ENCODE measurements at regions not wholly inside any gene's neighbourhood (a gene's known extent, or its start where the extent isn't known, plus 50 kb on each side); places are given as distances from the start of the nearest gene placed in this dataset.

DNA sequence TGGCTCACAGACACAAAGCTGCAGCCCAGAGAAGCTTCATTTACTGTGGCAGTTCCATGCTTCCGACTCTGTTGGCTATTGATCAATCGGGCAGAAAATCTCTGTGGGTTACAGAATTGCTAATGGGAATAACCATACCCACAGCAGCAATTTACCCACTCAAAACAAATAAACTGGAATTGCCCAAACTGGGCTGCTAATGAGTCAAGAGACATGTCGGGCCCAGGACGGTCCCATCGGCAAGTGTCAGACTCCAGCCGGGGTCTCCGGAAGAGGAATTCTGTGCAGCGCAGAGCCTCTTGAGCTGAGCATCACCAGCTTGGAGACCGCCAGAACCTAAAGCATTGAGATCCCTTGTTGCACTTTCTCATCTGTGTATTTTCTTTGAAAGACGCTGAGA, 67.8 kb downstream of the TMEM18 start (continued):
- no peak for TF ChIP-seq KDM1A (IDR thresholded peaks at IDR 0.05; ENCODE audit: borderline replicate concordance)
- TF ChIP-seq POU2F2 (IDR thresholded peaks at IDR 0.05; ENCODE audit: borderline replicate concordance, low read depth, low read length), result no peak
- TF ChIP-seq EZH2 (IDR thresholded peaks at IDR 0.05; ENCODE audit: borderline replicate concordance, control insufficient read depth, low read depth, low read length), result no peak

- H3K9me3 ChIP-seq (replicated peaks; ENCODE audit: control insufficient read depth, insufficient read depth, low read length), result no peaks in the 10 kb centered on the region; the same call in 2 of the 3 replicates
- H3K4me2 ChIP-seq (ENCODE audit: control insufficient read depth, insufficient read depth), result no peak overlapping the region
- SMC1A ChIA-PET (ENCODE audit: uncharacterized antibody, unreplicated experiment), result no interaction called here
- RAD21 ChIA-PET (ENCODE audit: unreplicated experiment), result no interaction called here
- BruUV-seq (replicated peaks), result no TSS peak
- CTCF ChIA-PET, result no interaction called here
- no peak for ATAC-seq
- H2AFZ ChIP-seq (ENCODE audit: control insufficient read depth, low read depth, low read length), result no peak overlapping the region
- no peak for FAIRE-seq
- H4K20me1 ChIP-seq (ENCODE audit: control insufficient read depth, insufficient read depth), result no peaks in the 10 kb centered on the region
- H3K27me3 ChIP-seq (replicated peaks in 1 of 2; ENCODE audit: control insufficient read depth in 2 of 2, insufficient read depth in 2 of 2, low read length in 1 of 2), result no peaks in the 10 kb centered on the region
- POLR2A ChIA-PET, result no interaction called here
- H3K79me2 ChIP-seq (ENCODE audit: control insufficient read depth, insufficient read depth, low read length), result no peaks in the 10 kb centered on the region
- no peaks in the 10 kb centered on the region for H3K36me3 ChIP-seq (ENCODE audit: control insufficient read depth in 2 of 2, insufficient read depth in 2 of 2, low read length in 1 of 2)
- no peak overlapping the region for H3K9ac ChIP-seq (ENCODE audit: control insufficient read depth, insufficient read depth, low read length)
- WGBS (ENCODE audit: insufficient coverage, insufficient replicate concordance, low lambda C conversion rate, missing lambda C conversion rate), result 48% methylated on average over 7 of the region's 7 CpGs
- H3K4me1 ChIP-seq (ENCODE audit: control insufficient read depth, insufficient read depth, low read length), result no peaks in the 10 kb centered on the region
- no peak overlapping the region for H3K27ac ChIP-seq (ENCODE audit: control insufficient read depth, insufficient read depth)
- no peak overlapping the region for H3K4me3 ChIP-seq
- DNase-seq (ENCODE audit: low read depth, low spot score), result no peak
- intact Hi-C loops (cut with micrococcal nuclease; ENCODE audit: unreplicated experiment) (no loop called here), in situ Hi-C loops (cut with MboI) (no loop called here)
- TF ChIP-seq, protein P1, sequence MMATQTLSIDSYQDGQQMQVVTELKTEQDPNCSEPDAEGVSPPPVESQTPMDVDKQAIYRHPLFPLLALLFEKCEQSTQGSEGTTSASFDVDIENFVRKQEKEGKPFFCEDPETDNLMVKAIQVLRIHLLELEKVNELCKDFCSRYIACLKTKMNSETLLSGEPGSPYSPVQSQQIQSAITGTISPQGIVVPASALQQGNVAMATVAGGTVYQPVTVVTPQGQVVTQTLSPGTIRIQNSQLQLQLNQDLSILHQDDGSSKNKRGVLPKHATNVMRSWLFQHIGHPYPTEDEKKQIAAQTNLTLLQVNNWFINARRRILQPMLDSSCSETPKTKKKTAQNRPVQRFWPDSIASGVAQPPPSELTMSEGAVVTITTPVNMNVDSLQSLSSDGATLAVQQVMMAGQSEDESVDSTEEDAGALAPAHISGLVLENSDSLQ (IDR thresholded peaks at IDR 0.05), result no peak
- no peak for TF ChIP-seq DPF2 (IDR thresholded peaks at IDR 0.05)
- no peak for TF ChIP-seq BMI1 (IDR thresholded peaks at IDR 0.05; ENCODE audit: borderline replicate concordance)
- no peak for TF ChIP-seq RUNX3 (IDR thresholded peaks at IDR 0.05; ENCODE audit: low read length)
- TF ChIP-seq RCOR1 (conservative IDR thresholded peaks at IDR 0.05; ENCODE audit: low read depth, low read length), result no peak
- TF ChIP-seq CBX5 (IDR thresholded peaks at IDR 0.05; ENCODE audit: low read depth), result no peak
- no peak for TF ChIP-seq STAT3 (IDR thresholded peaks at IDR 0.05; ENCODE audit: low read depth, low read length)
- no peak for TF ChIP-seq SMC3 (IDR thresholded peaks at IDR 0.05; ENCODE audit: borderline replicate concordance, low read length)
- no peak for TF ChIP-seq ZNF217 (IDR thresholded peaks at IDR 0.05)
- TF ChIP-seq SUPT20H (IDR thresholded peaks at IDR 0.05; ENCODE audit: borderline replicate concordance, control insufficient read depth, low read depth, low read length), result no peak
- no peak for TF ChIP-seq NR2C2 (IDR thresholded peaks at IDR 0.05; ENCODE audit: borderline replicate concordance, control insufficient read depth, insufficient read length, low read depth)
- no peak for TF ChIP-seq EP300 (IDR thresholded peaks at IDR 0.05; ENCODE audit: borderline replicate concordance in 1 of 2, control insufficient read depth in 1 of 2, low read depth in 2 of 2, low read length in 2 of 2)
- no peak for TF ChIP-seq HCFC1 (IDR thresholded peaks at IDR 0.05; ENCODE audit: low read length)
Measured at GRCh38 chr2:608711-609110, 68.5 kb downstream of the TMEM18 start.

Data from GM12878 (cell line).